22Rv1 (cell line): ENCODE measurements at regions not wholly inside any gene's neighbourhood (a gene's known extent, or its start where the extent isn't known, plus 50 kb on each side); places are given as distances from the start of the nearest gene placed in this dataset.

Experiments used
- CTCF ChIP-seq: fragments of 450-650 bp; IDR thresholded peaks from 2 replicates; pipeline ENCODE4 v1.5.1; 2017; ENCODE audit warnings: mild to moderate bottlenecking
- ZFX ChIP-seq: fragments of 450-650 bp; IDR thresholded peaks from 2 replicates; pipeline ENCODE4 v1.6.1; 2017; ENCODE audit warnings: antibody characterized with exemption, borderline replicate concordance

DNA sequence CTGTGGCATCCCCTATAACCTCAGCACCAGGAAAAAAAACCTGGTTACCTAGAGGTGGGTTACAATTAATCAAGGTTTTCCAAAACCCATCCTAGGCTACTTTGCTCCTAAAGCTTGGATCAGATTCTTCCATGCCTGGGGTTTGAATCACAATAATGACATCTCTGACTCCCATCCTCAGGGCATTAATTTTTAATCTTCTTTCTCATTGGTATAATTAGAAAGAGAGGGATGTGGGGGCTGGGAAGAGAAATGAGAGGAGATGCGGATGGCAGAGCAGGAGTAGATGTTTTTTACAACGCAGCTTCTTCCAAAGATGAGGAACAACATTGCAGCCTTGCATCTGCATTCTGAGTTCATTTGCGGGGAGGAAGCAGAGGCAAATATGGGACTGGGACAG, 117.2 kb upstream of the E2F8 start:
- no peak for TF ChIP-seq CTCF
- TF ChIP-seq ZFX = no peak
